ENCODE measurements at regions not wholly inside any gene's neighbourhood (a gene's known extent, or its start where the extent isn't known, plus 50 kb on each side); places are given as distances from the start of the nearest gene placed in this dataset.

- no peak for TF ChIP-seq CTCF (IDR thresholded peaks at IDR 0.05; ENCODE audit: low read depth, low read length)
- TF ChIP-seq, protein P1, sequence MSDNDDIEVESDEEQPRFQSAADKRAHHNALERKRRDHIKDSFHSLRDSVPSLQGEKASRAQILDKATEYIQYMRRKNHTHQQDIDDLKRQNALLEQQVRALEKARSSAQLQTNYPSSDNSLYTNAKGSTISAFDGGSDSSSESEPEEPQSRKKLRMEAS (IDR thresholded peaks at IDR 0.05; ENCODE audit: low read depth, low read length), result no peak
Observed at GRCh38 chr4:83212041-83212851, 72.4 kb downstream of the COQ2 start.

Measured in NB4 (cell line).